Hepatocyte (in vitro differentiated cells): ENCODE measurements at regions not wholly inside any gene's neighbourhood (a gene's known extent, or its start where the extent isn't known, plus 50 kb on each side); places are given as distances from the start of the nearest gene placed in this dataset.

ENCODE experiments used
- DNase-seq: peaks from one replicate; pipeline ENCODE4 v3.0.0-alpha.2; 2016; ENCODE audit warnings: low spot score
- H2AFZ ChIP-seq: fragments of 200-600 bp; sonication (generic); 2 replicates; pipeline ENCODE4 v1.6.0; 2016; ENCODE audit warnings: antibody characterized with exemption, mild to moderate bottlenecking
- H3K27ac ChIP-seq: fragments of 200-600 bp; sonication (generic); 2 replicates; pipeline ENCODE4 v1.5.1; 2016; ENCODE audit warnings: mild to moderate bottlenecking
- H3K27me3 ChIP-seq: fragments of 200-600 bp; sonication (generic); 2 replicates; pipeline ENCODE4 v1.6.1; 2016
- H3K36me3 ChIP-seq: fragments of 200-600 bp; sonication (generic); replicated peaks from 2 replicates; pipeline ENCODE4 v1.5.1; 2016; ENCODE audit warnings: low read depth; ENCODE audit not compliant: insufficient read depth
- H3K4me1 ChIP-seq: fragments of 200-600 bp; sonication (generic); 2 replicates; pipeline ENCODE4 v1.5.1; 2016; ENCODE audit warnings: mild to moderate bottlenecking, moderate library complexity; ENCODE audit not compliant: insufficient read depth
- H3K4me2 ChIP-seq: fragments of 200-600 bp; sonication (generic); 2 replicates; pipeline ENCODE4 v1.6.0; 2016
- H3K4me3 ChIP-seq: fragments of 200-600 bp; sonication (generic); 2 replicates; pipeline ENCODE4 v1.5.1; 2016; ENCODE audit warnings: mild to moderate bottlenecking
- H3K79me2 ChIP-seq: fragments of 200-600 bp; sonication (generic); 2 replicates; pipeline ENCODE4 v1.6.0; 2017; ENCODE audit warnings: mild to moderate bottlenecking
- H3K9me2 ChIP-seq: fragments of 200-600 bp; sonication (generic); replicated peaks from 2 replicates; pipeline ENCODE4 v1.6.0; 2017; ENCODE audit warnings: mild to moderate bottlenecking; ENCODE audit not compliant: insufficient read depth
- H3K9me3 ChIP-seq: fragments of 200-600 bp; sonication (generic); 2 replicates; pipeline ENCODE4 v1.5.1; 2016; ENCODE audit warnings: low read depth, mild to moderate bottlenecking
- H4K20me1 ChIP-seq: fragments of 200-600 bp; sonication (generic); 2 replicates; pipeline ENCODE4 v1.6.0; 2016; ENCODE audit warnings: mild to moderate bottlenecking; ENCODE audit not compliant: insufficient read depth, poor library complexity, severe bottlenecking
- EZH2 ChIP-seq: fragments of 200-600 bp; sonication (generic); IDR thresholded peaks from 2 replicates; pipeline ENCODE4 v1.6.1; 2016; ENCODE audit warnings: antibody characterized with exemption, mild to moderate bottlenecking, borderline replicate concordance
- EZH2phosphoT487 ChIP-seq: fragments of 200-600 bp; sonication (generic); IDR thresholded peaks from one replicate; pipeline ENCODE4 v1.6.1; 2018; ENCODE audit warnings: antibody characterized with exemption, mild to moderate bottlenecking, low read depth, moderate library complexity; ENCODE audit not compliant: unreplicated experiment, severe bottlenecking
- WGBS: methylation state at CpG from one replicate; pipeline ENCODE4 v1.1.6; 2016; ENCODE audit warnings: low lambda C conversion rate; ENCODE audit errors: missing lambda C conversion rate; 5-methylcytosine and 5-hydroxymethylcytosine counted together
- TF ChIP-seq, protein P1 (sequence below): fragments of 200-600 bp; sonication (generic); IDR thresholded peaks from 2 replicates; pipeline ENCODE4 v1.5.1; 2016; ENCODE audit warnings: antibody characterized with exemption, mild to moderate bottlenecking; ENCODE audit not compliant: poor library complexity

- TF ChIP-seq EZH2 = no peak
- TF ChIP-seq, protein P1, sequence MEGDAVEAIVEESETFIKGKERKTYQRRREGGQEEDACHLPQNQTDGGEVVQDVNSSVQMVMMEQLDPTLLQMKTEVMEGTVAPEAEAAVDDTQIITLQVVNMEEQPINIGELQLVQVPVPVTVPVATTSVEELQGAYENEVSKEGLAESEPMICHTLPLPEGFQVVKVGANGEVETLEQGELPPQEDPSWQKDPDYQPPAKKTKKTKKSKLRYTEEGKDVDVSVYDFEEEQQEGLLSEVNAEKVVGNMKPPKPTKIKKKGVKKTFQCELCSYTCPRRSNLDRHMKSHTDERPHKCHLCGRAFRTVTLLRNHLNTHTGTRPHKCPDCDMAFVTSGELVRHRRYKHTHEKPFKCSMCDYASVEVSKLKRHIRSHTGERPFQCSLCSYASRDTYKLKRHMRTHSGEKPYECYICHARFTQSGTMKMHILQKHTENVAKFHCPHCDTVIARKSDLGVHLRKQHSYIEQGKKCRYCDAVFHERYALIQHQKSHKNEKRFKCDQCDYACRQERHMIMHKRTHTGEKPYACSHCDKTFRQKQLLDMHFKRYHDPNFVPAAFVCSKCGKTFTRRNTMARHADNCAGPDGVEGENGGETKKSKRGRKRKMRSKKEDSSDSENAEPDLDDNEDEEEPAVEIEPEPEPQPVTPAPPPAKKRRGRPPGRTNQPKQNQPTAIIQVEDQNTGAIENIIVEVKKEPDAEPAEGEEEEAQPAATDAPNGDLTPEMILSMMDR = no peak
- no peak for TF ChIP-seq EZH2phosphoT487
- no peak overlapping the region for H2AFZ ChIP-seq
- no peak overlapping the region for H3K4me2 ChIP-seq
These were observed 121.1 kb upstream of the XYLT1 start for GRCh38 chr16:17591655-17592405.

DNA sequence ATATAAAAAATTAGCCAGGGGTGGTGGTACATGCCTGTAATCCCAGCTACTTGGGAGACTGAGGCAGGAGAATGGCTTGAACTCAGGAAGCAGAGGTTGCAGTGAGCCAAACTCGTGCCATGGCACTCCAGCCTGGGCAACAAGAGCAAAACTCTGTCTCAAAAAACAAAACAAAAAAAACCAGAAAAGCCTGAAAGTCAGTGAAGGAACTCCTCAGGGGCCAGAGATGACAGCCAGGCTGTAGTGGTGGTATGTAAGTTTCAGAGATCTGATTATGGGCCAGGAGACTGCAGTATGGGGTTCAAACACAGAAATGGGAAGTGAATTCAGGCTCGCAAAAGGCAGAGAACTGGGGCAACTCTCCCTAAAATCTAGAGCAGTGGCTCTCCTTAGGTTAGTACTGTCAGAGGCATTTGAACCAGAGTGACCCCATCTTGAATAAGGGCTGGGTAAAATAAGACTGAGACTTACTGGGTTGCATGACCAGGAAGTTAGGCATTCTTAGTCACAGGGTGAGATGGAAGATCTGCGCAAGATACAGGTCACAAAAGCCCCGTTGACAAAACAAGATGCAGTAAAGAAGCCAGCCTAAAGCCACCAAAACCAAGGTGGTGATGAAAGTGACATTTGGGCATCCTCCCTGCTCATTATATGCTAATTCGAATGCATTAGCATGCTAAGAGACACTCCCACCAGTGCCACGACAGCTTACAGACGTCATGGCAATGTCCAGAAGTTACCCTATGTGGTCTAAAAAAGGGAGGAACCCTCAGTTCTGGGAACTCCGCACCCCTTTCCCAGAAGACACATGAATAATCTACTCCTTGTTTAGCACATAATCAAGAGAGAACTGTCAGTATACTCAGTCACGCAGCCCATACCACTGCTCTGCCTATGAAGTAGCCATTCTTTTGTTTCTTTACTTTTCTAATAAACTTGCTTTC, 120.2 kb upstream of the XYLT1 start:
- no peaks in the 10 kb centered on the region for H3K9me2 ChIP-seq
- DNase-seq = no peak
- no peaks in the 10 kb centered on the region for H3K9me3 ChIP-seq
- no peak for TF ChIP-seq EZH2phosphoT487
- TF ChIP-seq, protein P1 = no peak
- no peak for TF ChIP-seq EZH2
- H4K20me1 ChIP-seq = no peaks in the 10 kb centered on the region
- no peak overlapping the region for H3K4me3 ChIP-seq
- no peaks in the 10 kb centered on the region for H3K79me2 ChIP-seq
- H3K36me3 ChIP-seq = no peaks in the 10 kb centered on the region
- 85% methylated on average over 9 of the region's 9 CpGs for WGBS
- no peaks in the 10 kb centered on the region for H3K4me1 ChIP-seq
- no peak overlapping the region for H3K4me2 ChIP-seq
- H3K27me3 ChIP-seq = no peaks in the 10 kb centered on the region
- H3K27ac ChIP-seq = no peak overlapping the region
- no peak overlapping the region for H2AFZ ChIP-seq

More at GRCh38 chr16:17591655-17592405, 121.1 kb upstream of the XYLT1 start:
- WGBS = 88% methylated on average over 12 of the region's 12 CpGs
- Histone ChIP-seq H3K27me3 (no peaks in the 10 kb centered on the region), H3K27ac (no peak overlapping the region), H3K9me3 (no peaks in the 10 kb centered on the region), H3K36me3 (no peaks in the 10 kb centered on the region), H3K4me3 (no peak overlapping the region), H3K4me1 (no peaks in the 10 kb centered on the region), H4K20me1 (no peaks in the 10 kb centered on the region), H3K9me2 (no peaks in the 10 kb centered on the region), H3K79me2 (no peaks in the 10 kb centered on the region)
- no peak for DNase-seq

DNA sequence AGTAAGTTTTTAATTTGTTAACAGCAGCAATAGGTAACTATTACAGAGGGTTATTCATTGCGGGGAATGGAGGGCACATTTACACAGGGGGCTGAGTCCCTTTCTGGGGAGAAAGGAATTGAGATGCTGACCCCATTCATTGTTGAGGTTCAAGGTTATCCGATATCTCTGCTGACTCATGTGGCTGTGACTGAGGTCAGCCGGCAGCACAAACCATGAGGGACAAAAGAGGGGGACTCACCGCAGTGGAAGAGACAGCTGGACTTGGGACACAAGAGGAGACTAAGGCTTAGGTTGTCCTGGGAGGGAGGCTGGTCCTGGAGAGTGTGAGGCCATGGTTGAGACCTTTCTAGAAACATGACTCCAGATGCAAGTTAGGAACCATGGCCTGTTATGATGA, 119.1 kb upstream of the XYLT1 start:
- no peak overlapping the region for H3K4me2 ChIP-seq
- 83% methylated on average over 4 of the region's 4 CpGs for WGBS

More for the DNA sequence above, 119.1 kb upstream of the XYLT1 start:
- no peaks in the 10 kb centered on the region for H3K36me3 ChIP-seq
- H3K27me3 ChIP-seq = no peaks in the 10 kb centered on the region
- H2AFZ ChIP-seq = no peak overlapping the region
- no peak overlapping the region for H3K27ac ChIP-seq
- H3K9me2 ChIP-seq = no peaks in the 10 kb centered on the region
- no peaks in the 10 kb centered on the region for H3K9me3 ChIP-seq
- H3K79me2 ChIP-seq = no peaks in the 10 kb centered on the region
- DNase-seq = no peak
- TF ChIP-seq, protein P1 = no peak
- TF ChIP-seq EZH2 (no peak), EZH2phosphoT487 (no peak)
- H4K20me1 ChIP-seq = no peaks in the 10 kb centered on the region
- no peak overlapping the region for H3K4me3 ChIP-seq
- H3K4me1 ChIP-seq = no peaks in the 10 kb centered on the region
